ENCODE measurements at regions not wholly inside any gene's neighbourhood (a gene's known extent, or its start where the extent isn't known, plus 50 kb on each side); places are given as distances from the start of the nearest gene placed in this dataset.

DNA sequence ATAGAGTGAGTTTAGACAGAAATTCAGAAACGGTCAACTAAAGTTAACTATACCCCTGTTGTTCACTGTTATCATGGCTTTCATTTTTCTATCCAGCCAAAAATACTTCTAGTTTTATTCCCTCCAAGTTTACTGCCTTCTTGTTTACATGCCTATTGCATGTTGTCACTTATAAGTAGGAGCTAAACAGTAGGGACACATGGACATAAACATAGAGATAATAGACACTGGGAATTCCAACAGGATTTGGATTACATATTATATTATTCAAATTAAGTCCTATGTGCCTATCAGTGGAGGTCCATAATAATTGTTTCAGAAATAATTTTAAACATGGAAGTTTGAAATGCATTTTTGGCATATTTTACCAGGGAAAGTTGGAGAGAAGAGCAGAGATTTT is 269.1 kb upstream of the ZNF717 start:
- TF ChIP-seq, protein P1, sequence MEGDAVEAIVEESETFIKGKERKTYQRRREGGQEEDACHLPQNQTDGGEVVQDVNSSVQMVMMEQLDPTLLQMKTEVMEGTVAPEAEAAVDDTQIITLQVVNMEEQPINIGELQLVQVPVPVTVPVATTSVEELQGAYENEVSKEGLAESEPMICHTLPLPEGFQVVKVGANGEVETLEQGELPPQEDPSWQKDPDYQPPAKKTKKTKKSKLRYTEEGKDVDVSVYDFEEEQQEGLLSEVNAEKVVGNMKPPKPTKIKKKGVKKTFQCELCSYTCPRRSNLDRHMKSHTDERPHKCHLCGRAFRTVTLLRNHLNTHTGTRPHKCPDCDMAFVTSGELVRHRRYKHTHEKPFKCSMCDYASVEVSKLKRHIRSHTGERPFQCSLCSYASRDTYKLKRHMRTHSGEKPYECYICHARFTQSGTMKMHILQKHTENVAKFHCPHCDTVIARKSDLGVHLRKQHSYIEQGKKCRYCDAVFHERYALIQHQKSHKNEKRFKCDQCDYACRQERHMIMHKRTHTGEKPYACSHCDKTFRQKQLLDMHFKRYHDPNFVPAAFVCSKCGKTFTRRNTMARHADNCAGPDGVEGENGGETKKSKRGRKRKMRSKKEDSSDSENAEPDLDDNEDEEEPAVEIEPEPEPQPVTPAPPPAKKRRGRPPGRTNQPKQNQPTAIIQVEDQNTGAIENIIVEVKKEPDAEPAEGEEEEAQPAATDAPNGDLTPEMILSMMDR (conservative IDR thresholded peaks at IDR 0.05; ENCODE audit: low read length), result no peak
- TF ChIP-seq EZH2phosphoT487 (IDR thresholded peaks at IDR 0.05; ENCODE audit: borderline replicate concordance), result no peak

Data from Loucy (cell line).